Gastrocnemius medialis (tissue), 4 donors: ENCODE measurements at regions not wholly inside any gene's neighbourhood (a gene's known extent, or its start where the extent isn't known, plus 50 kb on each side); places are given as distances from the start of the nearest gene placed in this dataset.

ENCODE experiments used
- CTCF ChIP-seq, 5 experiments: fragments of 450-650 bp in 3 of 5; fragments of 200-600 bp in 2 of 5; sonication (generic) in 2 of 5; IDR thresholded peaks in 4 of 5; conservative IDR thresholded peaks in 1 of 5; 1 replicate in 4 of 5; 2 replicates in 1 of 5; pipeline ENCODE4 v1.5.1; 2016 to 2019; ENCODE audit warnings: antibody characterized with exemption in 5 of 5, mild to moderate bottlenecking in 3 of 5, moderate library complexity in 3 of 5
- POLR2A ChIP-seq, 2 donors: fragments of 450-650 bp; IDR thresholded peaks; one replicate each; pipeline ENCODE4 v1.6.1; 2017; ENCODE audit warnings: antibody characterized with exemption in 2 of 2, mild to moderate bottlenecking in 2 of 2, moderate library complexity in 2 of 2

GRCh38 chr4:147349193-147349592 is 131.7 kb upstream of the EDNRA start:
- no peak for TF ChIP-seq CTCF (IDR thresholded peaks at IDR 0.05 in 4 of 5, conservative IDR thresholded peaks at IDR 0.05 in 1 of 5)
- TF ChIP-seq POLR2A (IDR thresholded peaks at IDR 0.05) = no peak
